Spleen (tissue), 7 donors: ENCODE measurements at regions not wholly inside any gene's neighbourhood (a gene's known extent, or its start where the extent isn't known, plus 50 kb on each side); places are given as distances from the start of the nearest gene placed in this dataset.

Source experiments
- POLR2A ChIP-seq, 3 donors: fragments of 450-650 bp; IDR thresholded peaks; one replicate each; pipeline ENCODE4 v1.5.1; 2017; ENCODE audit warnings: antibody characterized with exemption in 3 of 3, mild to moderate bottlenecking in 1 of 3
- POLR2AphosphoS5 ChIP-seq, 3 donors: sonication (generic); formaldehyde crosslinking; IDR thresholded peaks; one replicate each; pipeline ENCODE4 v1.5.1; 2017; ENCODE audit warnings: antibody characterized with exemption in 3 of 3
- TF ChIP-seq, protein P1 (sequence below), 11 experiments: fragments of 200-600 bp in 7 of 11; fragments of 450-650 bp in 4 of 11; sonication (generic) in 4 of 11; IDR thresholded peaks in 8 of 11; conservative IDR thresholded peaks in 3 of 11; 1 replicate in 7 of 11; 2 replicates in 4 of 11; pipeline versions ENCODE4 v1.4.0 to v1.8.0; 2016 to 2021; ENCODE audit warnings: antibody characterized with exemption in 11 of 11, inconsistent platforms in 4 of 11, mild to moderate bottlenecking in 1 of 11
- donor health status: DM: no; HTN: no; CAD: no; lungs with moderate emphysema.
- donor health status: DM: no; HTN: no; CAD: no.
- donor health status: DM: no; HTN: no; CAD: no.

DNA sequence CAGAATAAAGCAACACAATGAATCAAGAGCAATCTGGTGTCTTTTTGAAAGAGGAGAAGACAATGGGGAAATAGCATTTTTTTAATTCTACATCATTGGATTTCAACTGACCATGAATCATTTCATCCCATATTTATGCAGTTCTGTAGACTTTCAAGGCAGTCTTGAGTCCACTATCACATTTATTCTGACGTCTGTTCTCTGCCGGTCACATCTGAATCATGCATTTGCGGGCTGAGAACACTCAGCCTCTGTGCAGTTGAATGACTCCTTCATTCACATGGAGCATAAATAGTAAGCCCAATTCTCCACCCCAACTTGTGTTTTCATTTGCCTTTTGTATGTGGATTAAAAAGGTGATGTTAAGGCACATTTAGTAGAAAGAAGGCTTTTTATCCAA lies 128.2 kb downstream of the AKAIN1 start:
- TF ChIP-seq, protein P1, sequence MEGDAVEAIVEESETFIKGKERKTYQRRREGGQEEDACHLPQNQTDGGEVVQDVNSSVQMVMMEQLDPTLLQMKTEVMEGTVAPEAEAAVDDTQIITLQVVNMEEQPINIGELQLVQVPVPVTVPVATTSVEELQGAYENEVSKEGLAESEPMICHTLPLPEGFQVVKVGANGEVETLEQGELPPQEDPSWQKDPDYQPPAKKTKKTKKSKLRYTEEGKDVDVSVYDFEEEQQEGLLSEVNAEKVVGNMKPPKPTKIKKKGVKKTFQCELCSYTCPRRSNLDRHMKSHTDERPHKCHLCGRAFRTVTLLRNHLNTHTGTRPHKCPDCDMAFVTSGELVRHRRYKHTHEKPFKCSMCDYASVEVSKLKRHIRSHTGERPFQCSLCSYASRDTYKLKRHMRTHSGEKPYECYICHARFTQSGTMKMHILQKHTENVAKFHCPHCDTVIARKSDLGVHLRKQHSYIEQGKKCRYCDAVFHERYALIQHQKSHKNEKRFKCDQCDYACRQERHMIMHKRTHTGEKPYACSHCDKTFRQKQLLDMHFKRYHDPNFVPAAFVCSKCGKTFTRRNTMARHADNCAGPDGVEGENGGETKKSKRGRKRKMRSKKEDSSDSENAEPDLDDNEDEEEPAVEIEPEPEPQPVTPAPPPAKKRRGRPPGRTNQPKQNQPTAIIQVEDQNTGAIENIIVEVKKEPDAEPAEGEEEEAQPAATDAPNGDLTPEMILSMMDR (IDR thresholded peaks at IDR 0.05 in 8 of 11, conservative IDR thresholded peaks at IDR 0.05 in 3 of 11): no peak
- TF ChIP-seq POLR2A (IDR thresholded peaks at IDR 0.05) (no peak), POLR2AphosphoS5 (IDR thresholded peaks at IDR 0.05) (no peak)
